Mesodermal cell (in vitro differentiated cells): ENCODE measurements at regions not wholly inside any gene's neighbourhood (a gene's known extent, or its start where the extent isn't known, plus 50 kb on each side); places are given as distances from the start of the nearest gene placed in this dataset.

Source experiments
- H3K27ac ChIP-seq: 2 replicates; pipeline ENCODE4 v1.7.0; 2013; ENCODE audit warnings: mild to moderate bottlenecking, low read depth, low read length, moderate library complexity; ENCODE audit not compliant: severe bottlenecking
- H3K36me3 ChIP-seq: 2 replicates; pipeline ENCODE4 v1.7.1; 2013; ENCODE audit warnings: mild to moderate bottlenecking, low read length, moderate library complexity; ENCODE audit not compliant: control insufficient read depth, insufficient read depth
- H3K4me1 ChIP-seq: one replicate; pipeline ENCODE4 v1.7.1; 2013; ENCODE audit warnings: mild to moderate bottlenecking, low read length; ENCODE audit not compliant: insufficient read depth, control insufficient read depth, poor library complexity, severe bottlenecking
- H3K4me3 ChIP-seq: 2 replicates; pipeline ENCODE4 v1.7.0; 2013; ENCODE audit warnings: low read length, control low read depth, mild to moderate bottlenecking; ENCODE audit not compliant: insufficient read depth, poor library complexity, severe bottlenecking; ENCODE audit errors: extremely low read depth
- H3K9me3 ChIP-seq: 2 replicates; pipeline ENCODE4 v1.7.1; 2013; ENCODE audit warnings: mild to moderate bottlenecking, low read length, moderate library complexity; ENCODE audit not compliant: control insufficient read depth
- WGBS, 2 experiments: methylation state at CpG; one replicate each; pipeline ENCODE4 v1.1.5; 2013; ENCODE audit warnings: missing lambda C conversion rate in 2 of 2; ENCODE audit not compliant: insufficient coverage in 2 of 2; 5-methylcytosine and 5-hydroxymethylcytosine counted together

GRCh38 chr10:64206409-64206808 is 685.2 kb downstream of the REEP3 start:
- H3K27ac ChIP-seq, result no peak overlapping the region
- H3K9me3 ChIP-seq, result peaks cover 2% of the 10 kb centered on the region
- no peak overlapping the region for H3K4me3 ChIP-seq
- H3K36me3 ChIP-seq, result no peaks in the 10 kb centered on the region
- 86 to 92% methylated on average over 1 of the region's 2 CpGs for WGBS, 2 experiments
- no peaks in the 10 kb centered on the region for H3K4me1 ChIP-seq

DNA sequence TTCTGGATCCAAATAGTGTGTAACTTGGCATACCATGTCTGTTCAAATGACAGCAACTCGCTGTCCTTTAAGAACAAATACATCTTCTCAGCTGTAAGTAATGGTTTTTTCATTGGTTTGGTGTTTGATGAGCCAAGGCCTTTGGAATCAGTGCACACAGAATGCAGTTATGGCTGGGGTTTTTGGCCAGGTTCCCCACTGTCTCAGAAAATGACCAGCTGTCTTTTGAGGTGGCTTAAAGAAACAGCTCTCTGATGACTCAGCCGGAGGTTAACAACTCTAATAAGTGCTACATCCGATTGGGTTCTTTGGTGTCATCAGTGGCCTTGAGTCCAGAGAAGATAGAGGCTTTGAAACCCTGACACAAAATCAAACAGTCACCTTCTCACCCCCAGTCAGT is 688.4 kb downstream of the REEP3 start:
- H3K27ac ChIP-seq, result no peak overlapping the region
- no peak overlapping the region for H3K4me3 ChIP-seq
- H3K4me1 ChIP-seq, result no peaks in the 10 kb centered on the region
- H3K36me3 ChIP-seq, result no peaks in the 10 kb centered on the region
- peaks cover 3% of the 10 kb centered on the region for H3K9me3 ChIP-seq
- WGBS, 2 experiments, result no CpG with 5 or more reads among the region's 3 CpGs

- 100% methylated on average over 1 of the region's 2 CpGs; no CpG with 5 or more reads in 1 of the 2 experiments for WGBS, 2 experiments
- Histone ChIP-seq H3K4me1 (no peaks in the 10 kb centered on the region), H3K4me3 (no peak overlapping the region), H3K9me3 (peaks cover 3% of the 10 kb centered on the region), H3K27ac (no peak overlapping the region), H3K36me3 (no peaks in the 10 kb centered on the region)
Measured at GRCh38 chr10:64210211-64210610, 689.0 kb downstream of the REEP3 start.

DNA sequence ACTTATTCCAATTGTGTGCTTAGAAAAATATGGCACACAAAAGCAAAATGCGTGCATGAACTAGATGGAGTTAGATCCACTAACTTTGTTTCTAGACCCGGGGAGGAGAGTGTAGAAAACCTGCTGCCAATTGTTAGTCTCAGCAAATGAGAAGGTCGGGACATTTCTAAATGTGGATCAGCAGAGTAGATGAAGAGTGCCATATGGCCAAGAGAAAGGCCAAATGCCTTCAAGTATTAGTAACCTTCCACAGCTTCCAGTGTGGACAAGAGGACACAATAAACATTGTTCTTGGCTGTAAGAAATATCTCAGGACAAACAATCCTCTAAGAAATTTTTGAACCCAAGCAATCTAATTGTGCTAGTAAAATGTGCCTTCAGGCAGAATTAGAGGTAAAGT is 690.3 kb downstream of the REEP3 start:
- H3K4me3 ChIP-seq, result no peak overlapping the region
- H3K9me3 ChIP-seq, result peaks cover 3% of the 10 kb centered on the region
- H3K4me1 ChIP-seq, result no peaks in the 10 kb centered on the region
- no peaks in the 10 kb centered on the region for H3K36me3 ChIP-seq
- WGBS, 2 experiments, result 86% methylated on average over 2 to 3 of the region's 3 CpGs
- no peak overlapping the region for H3K27ac ChIP-seq

DNA sequence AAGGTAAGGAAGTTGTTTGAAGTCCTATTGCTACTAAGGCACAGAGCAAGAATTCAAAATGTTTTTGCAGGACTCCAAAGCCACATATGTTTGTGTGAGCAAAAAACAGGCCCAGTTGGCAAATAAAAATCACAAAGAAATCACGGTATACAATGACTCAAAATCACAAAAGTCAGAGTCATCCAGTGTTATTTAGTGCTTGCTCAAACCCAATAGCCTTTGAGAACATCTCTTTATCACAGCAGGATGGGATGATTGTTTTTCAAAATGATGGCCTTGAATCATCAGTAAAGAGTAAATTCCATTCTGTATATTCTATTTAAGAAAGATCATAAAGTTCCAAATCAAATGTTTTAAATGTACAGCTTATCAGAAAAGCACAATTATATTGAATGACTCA is 693.9 kb downstream of the REEP3 start:
- Histone ChIP-seq H3K36me3 (no peaks in the 10 kb centered on the region), H3K4me1 (no peaks in the 10 kb centered on the region), H3K4me3 (no peak overlapping the region), H3K9me3 (peaks cover 3% of the 10 kb centered on the region), H3K27ac (no peak overlapping the region)
- no CpG with 5 or more reads among the region's 1 CpG for WGBS, 2 experiments

DNA sequence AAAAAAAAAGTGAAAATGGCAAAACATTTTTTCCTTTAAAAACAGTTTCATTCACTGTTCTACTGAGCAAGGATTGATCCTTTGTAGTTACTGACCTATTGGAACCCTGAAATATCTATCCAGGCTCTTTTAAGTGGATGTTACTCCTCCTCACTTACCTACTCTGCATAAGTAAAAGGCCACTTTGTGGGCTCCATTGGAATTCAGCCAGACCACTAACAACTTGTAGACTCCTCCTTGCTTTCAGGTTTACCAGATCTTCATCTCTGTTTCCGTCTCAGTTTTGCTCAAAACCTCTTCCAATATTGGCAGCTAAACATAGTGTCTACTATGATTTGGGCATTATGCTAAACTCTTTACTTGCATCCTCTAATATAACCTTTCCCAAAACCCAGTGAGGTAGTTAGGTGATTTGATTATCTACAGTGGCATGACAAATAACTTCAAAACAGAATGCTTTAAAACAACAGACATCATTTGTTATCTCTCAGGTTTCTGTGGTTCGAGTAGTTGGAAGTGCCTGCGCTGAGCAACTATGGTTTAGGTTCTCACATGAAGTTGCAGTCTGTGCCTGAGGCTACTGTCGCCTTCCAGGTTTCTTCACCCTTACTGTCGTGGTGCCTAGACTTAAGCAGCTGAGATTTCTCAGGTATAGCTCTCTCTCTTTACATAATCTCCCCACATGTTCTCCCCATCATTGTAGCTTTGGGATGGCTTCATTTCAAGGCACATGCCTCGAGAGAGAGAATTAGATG is 698.2 kb downstream of the REEP3 start:
- Histone ChIP-seq H3K36me3 (no peaks in the 10 kb centered on the region), H3K4me3 (no peak overlapping the region), H3K4me1 (no peaks in the 10 kb centered on the region), H3K9me3 (no peaks in the 10 kb centered on the region), H3K27ac (no peak overlapping the region)
- 94 to 100% methylated on average over 2 to 5 of the region's 6 CpGs for WGBS, 2 experiments

GRCh38 chr10:64234489-64234888 is 713.3 kb downstream of the REEP3 start:
- no peak overlapping the region for H3K4me3 ChIP-seq
- H3K9me3 ChIP-seq, result no peaks in the 10 kb centered on the region
- H3K4me1 ChIP-seq, result no peaks in the 10 kb centered on the region
- no peaks in the 10 kb centered on the region for H3K36me3 ChIP-seq
- H3K27ac ChIP-seq, result no peak overlapping the region

DNA sequence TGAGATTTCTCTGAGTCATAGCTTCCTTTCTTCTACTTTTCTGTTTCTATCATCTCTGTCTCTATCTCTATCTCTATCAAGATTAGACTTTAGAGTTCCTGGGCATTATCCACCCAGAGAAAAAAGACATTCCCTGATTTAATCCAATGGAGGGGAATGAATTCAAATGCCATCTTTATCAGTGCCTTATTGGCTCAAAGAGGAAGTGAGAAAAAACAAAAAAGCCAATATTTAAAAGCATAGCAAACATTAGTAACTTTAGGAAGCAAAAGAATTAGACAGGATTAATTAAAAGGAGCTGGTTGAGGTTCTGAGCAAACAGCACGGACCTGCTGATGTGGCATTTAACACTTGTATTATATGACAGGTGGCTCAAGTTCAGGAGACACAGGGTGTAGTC is 736.5 kb downstream of the REEP3 start:
- Histone ChIP-seq H3K4me3 (no peak overlapping the region), H3K9me3 (no peaks in the 10 kb centered on the region), H3K27ac (no peak overlapping the region), H3K4me1 (peaks cover 4% of the 10 kb centered on the region), H3K36me3 (no peaks in the 10 kb centered on the region)
- 57 to 80% methylated on average over 1 of the region's 1 CpG for WGBS, 2 experiments

DNA sequence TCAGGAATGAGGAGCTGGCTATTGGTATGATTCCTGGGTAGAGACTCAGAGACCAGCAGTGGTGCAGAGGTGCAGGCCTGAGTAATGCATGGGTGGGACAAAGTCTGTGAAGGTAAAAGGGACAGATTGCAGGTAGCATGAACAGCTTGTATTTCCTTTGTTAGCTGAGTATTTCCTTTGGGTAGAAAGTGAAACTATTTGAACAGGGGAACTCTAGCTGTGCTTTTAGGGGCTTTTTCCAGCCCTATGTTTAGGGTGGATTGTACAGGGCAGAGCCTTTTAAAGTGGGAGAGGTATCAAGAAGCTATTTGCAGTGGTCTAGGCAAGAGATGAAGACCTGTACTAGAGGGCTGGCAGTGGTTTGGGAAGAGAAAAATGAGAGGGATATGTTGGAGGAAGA is 739.9 kb downstream of the REEP3 start:
- Histone ChIP-seq H3K9me3 (no peaks in the 10 kb centered on the region), H3K36me3 (no peaks in the 10 kb centered on the region), H3K4me1 (peaks cover 4% of the 10 kb centered on the region), H3K4me3 (no peak overlapping the region), H3K27ac (no peak overlapping the region)

- Histone ChIP-seq H3K27ac (no peak overlapping the region), H3K4me3 (no peak overlapping the region), H3K4me1 (peaks cover 4% of the 10 kb centered on the region), H3K9me3 (no peaks in the 10 kb centered on the region), H3K36me3 (no peaks in the 10 kb centered on the region)
- WGBS, 2 experiments, result 100% methylated on average over 1 of the region's 1 CpG; no CpG with 5 or more reads in 1 of the 2 experiments
Measured at GRCh38 chr10:64261676-64262075, 740.5 kb downstream of the REEP3 start.

GRCh38 chr10:64265961-64266360 is 744.8 kb downstream of the REEP3 start:
- H3K9me3 ChIP-seq, result no peaks in the 10 kb centered on the region
- no CpG with 5 or more reads among the region's 1 CpG for WGBS, 2 experiments
- no peak overlapping the region for H3K27ac ChIP-seq
- H3K4me3 ChIP-seq, result no peak overlapping the region
- H3K36me3 ChIP-seq, result no peaks in the 10 kb centered on the region
- H3K4me1 ChIP-seq, result no peaks in the 10 kb centered on the region
